NK-92 treated with Interleukin-12 subunit alpha and Interleukin-12 subunit beta, amount 100 ng/mL, for 24 hours (cell line): ENCODE measurements at regions not wholly inside any gene's neighbourhood (a gene's known extent, or its start where the extent isn't known, plus 50 kb on each side); places are given as distances from the start of the nearest gene placed in this dataset.

Source experiments
- DNase-seq: peaks from one replicate; lab custom pipeline; 2025; lab: John Stamatoyannopoulos, UW

GRCh38 chr12:127414186-127414585, 852.8 kb upstream of the TMEM132C start:
- DNase-seq = no peak

GRCh38 chr12:127414636-127415035, 852.3 kb upstream of the TMEM132C start:
- no peak for DNase-seq

- no peak for DNase-seq
These were observed 850.2 kb upstream of the TMEM132C start for GRCh38 chr12:127416796-127417195.

GRCh38 chr12:127419111-127419510, 847.9 kb upstream of the TMEM132C start:
- no peak for DNase-seq

GRCh38 chr12:127421614-127422013, 845.4 kb upstream of the TMEM132C start:
- no peak for DNase-seq

GRCh38 chr12:127422935-127423566, 843.9 kb upstream of the TMEM132C start:
- no peak for DNase-seq

GRCh38 chr12:127425474-127425873, 841.5 kb upstream of the TMEM132C start:
- DNase-seq = no peak

- DNase-seq = no peak
These were observed 838.5 kb upstream of the TMEM132C start for GRCh38 chr12:127428420-127428819.

- DNase-seq = no peak
These were observed 837.3 kb upstream of the TMEM132C start for GRCh38 chr12:127429551-127430285.

GRCh38 chr12:127430401-127430800, 836.6 kb upstream of the TMEM132C start:
- DNase-seq = no peak

GRCh38 chr12:127431177-127431576, 835.8 kb upstream of the TMEM132C start:
- DNase-seq = no peak

GRCh38 chr12:127431594-127431993, 835.4 kb upstream of the TMEM132C start:
- DNase-seq = no peak

- DNase-seq = no peak
These were observed 831.5 kb upstream of the TMEM132C start for GRCh38 chr12:127435439-127435838.

GRCh38 chr12:127438512-127439244, 828.3 kb upstream of the TMEM132C start:
- no peak for DNase-seq

GRCh38 chr12:127445581-127446139, 821.3 kb upstream of the TMEM132C start:
- no peak for DNase-seq

- no peak for DNase-seq
These were observed 818.1 kb upstream of the TMEM132C start for GRCh38 chr12:127448906-127449305.

- no peak for DNase-seq
These were observed 816.1 kb upstream of the TMEM132C start for GRCh38 chr12:127450826-127451225.

- no peak for DNase-seq
These were observed 811.4 kb upstream of the TMEM132C start for GRCh38 chr12:127455347-127456265.

GRCh38 chr12:127457726-127458125, 809.2 kb upstream of the TMEM132C start:
- DNase-seq = no peak

- DNase-seq = no peak
These were observed 807.8 kb upstream of the TMEM132C start for GRCh38 chr12:127459166-127459565.

- DNase-seq = no peak
These were observed 807.3 kb upstream of the TMEM132C start for GRCh38 chr12:127459687-127460086.

GRCh38 chr12:127463237-127463636, 803.7 kb upstream of the TMEM132C start:
- DNase-seq = no peak
